ENCODE measurements at regions not wholly inside any gene's neighbourhood (a gene's known extent, or its start where the extent isn't known, plus 50 kb on each side); places are given as distances from the start of the nearest gene placed in this dataset.

DNA sequence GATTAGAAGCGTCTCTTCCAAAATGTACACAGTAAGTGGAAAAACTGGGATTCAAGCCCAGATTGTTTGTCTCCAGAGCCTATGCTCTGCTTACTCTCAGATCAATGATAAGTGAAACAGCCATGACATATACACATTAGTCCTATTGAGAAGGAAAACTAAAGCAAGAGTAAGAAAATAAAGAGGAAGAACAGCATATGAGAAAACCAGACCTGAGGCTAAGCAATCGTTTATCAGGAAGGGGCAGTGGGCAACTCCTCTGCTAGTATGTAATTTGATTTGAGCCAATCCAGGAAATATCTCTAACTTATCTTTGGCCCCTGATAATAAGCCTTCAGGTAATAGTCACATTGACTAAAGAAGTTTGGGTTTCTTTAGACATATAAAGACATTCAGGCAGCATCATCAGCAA, 789.9 kb upstream of the C9orf72 start:
- Histone ChIP-seq H3K36me3 (no peaks in the 10 kb centered on the region), H3K4me1 (no peaks in the 10 kb centered on the region), H3K4me3 (no peak overlapping the region), H3K27ac (no peak overlapping the region), H3K27me3 (no peaks in the 10 kb centered on the region), H3K9me3 (no peaks in the 10 kb centered on the region)
- TF ChIP-seq, protein P1, sequence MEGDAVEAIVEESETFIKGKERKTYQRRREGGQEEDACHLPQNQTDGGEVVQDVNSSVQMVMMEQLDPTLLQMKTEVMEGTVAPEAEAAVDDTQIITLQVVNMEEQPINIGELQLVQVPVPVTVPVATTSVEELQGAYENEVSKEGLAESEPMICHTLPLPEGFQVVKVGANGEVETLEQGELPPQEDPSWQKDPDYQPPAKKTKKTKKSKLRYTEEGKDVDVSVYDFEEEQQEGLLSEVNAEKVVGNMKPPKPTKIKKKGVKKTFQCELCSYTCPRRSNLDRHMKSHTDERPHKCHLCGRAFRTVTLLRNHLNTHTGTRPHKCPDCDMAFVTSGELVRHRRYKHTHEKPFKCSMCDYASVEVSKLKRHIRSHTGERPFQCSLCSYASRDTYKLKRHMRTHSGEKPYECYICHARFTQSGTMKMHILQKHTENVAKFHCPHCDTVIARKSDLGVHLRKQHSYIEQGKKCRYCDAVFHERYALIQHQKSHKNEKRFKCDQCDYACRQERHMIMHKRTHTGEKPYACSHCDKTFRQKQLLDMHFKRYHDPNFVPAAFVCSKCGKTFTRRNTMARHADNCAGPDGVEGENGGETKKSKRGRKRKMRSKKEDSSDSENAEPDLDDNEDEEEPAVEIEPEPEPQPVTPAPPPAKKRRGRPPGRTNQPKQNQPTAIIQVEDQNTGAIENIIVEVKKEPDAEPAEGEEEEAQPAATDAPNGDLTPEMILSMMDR (IDR thresholded peaks at IDR 0.05), result no peak
- ATAC-seq, result no peak
- intact Hi-C loops (cut with DNase I), result no loop called here
- WGBS, 2 donors, result 25 to 40% methylated on average over 2 of the region's 2 CpGs
- DNase-seq, result no peak

DNA sequence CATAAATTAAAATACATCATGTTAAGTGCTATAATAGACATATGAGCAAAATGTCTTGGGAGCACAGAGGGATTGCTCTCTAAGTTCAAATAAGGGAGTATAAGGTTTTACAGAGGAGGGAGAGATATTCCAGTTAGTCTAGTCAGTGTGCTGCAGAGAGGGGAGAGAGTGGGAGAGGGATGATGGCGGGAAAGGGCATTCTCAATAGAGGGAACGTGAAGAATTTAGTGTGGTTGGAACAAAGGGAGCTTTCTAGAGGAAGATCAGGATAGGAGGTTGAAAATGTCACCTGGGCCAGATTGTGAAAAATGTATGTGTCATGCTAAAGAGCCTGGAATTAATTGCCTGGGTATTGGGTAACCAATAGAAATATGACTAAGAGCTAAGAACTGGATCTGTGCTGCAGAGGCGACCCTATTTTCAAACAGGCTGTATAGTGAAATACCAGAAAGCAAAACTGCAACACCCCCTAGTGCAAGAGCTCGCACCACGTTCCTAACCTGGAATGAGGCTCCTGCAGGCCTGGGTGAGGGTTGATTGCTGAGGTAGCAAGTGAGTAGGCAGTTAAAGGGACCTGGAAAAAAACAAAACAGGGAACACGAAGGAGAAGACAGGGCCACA, 791.8 kb upstream of the C9orf72 start:
- intact Hi-C loops (cut with DNase I), result no loop called here
- DNase-seq, result no peak
- H3K4me1 ChIP-seq, result no peaks in the 10 kb centered on the region
- H3K4me3 ChIP-seq, result no peak overlapping the region
- ATAC-seq, result no peak
- TF ChIP-seq, protein P1 (IDR thresholded peaks at IDR 0.05), result no peak
- H3K9me3 ChIP-seq, result peaks cover 0 to 3% (median 0%) of the 10 kb centered on the region in 11 donors
- 33 to 45% methylated on average over 6 of the region's 6 CpGs for WGBS, 2 donors
- H3K36me3 ChIP-seq, result no peaks in the 10 kb centered on the region
- H3K27ac ChIP-seq, result no peak overlapping the region
- H3K27me3 ChIP-seq, result no peaks in the 10 kb centered on the region

DNA sequence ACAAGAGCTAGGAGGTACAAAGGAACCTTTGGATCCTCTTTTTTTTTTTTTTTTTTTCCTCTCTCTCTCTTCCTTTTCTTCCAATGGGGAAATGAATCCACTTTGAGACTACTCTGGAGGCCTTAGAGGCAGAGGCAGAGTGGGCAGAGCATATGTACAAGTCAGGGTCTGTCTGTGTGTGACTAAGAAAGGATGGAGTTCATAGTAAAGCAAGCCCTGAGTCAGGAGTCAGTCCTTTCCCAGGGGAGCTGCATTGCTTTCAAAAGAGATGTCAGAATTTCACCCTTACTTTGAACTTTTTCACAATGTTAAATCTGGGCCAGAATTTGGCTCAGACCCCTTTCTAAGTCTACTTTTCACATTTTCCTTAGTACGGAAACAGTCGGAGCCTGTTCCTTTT, 792.4 kb upstream of the C9orf72 start:
- ATAC-seq (no peak), DNase-seq (no peak)
- TF ChIP-seq, protein P1 (IDR thresholded peaks at IDR 0.05), result no peak
- Histone ChIP-seq H3K27me3 (no peaks in the 10 kb centered on the region), H3K4me3 (no peak overlapping the region), H3K36me3 (no peaks in the 10 kb centered on the region), H3K4me1 (no peaks in the 10 kb centered on the region), H3K9me3 (peaks cover 0 to 3% (median 0%) of the 10 kb centered on the region in 11 donors), H3K27ac (no peak overlapping the region)
- 91% methylated on average over 2 of the region's 2 CpGs for WGBS, 2 donors
- intact Hi-C loops (cut with DNase I), result no loop called here

DNA sequence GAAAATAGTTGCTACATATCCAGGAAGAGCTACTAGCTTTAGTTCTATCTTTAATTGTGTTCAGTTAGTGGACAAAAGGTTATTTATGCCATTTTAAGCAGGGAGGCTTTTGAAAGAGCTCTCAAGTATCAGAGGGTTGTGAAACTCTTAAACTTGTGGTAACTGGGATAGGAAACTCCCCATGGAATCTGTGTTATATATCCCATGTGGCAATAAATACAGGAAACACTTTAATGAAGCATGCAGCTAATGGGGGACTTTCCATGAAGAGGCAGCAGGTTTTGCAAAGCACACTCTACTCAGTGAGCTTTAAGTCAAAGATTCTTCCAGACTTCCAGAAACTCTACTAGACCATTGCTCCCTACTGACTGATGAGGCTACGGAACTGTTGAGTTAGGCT, 805.0 kb upstream of the C9orf72 start:
- TF ChIP-seq, protein P1 (IDR thresholded peaks at IDR 0.05), result no peak
- Histone ChIP-seq H3K9me3 (peaks cover 0 to 8% (median 0%) of the 10 kb centered on the region in 11 donors), H3K4me3 (no peak overlapping the region), H3K36me3 (no peaks in the 10 kb centered on the region), H3K27ac (no peak overlapping the region), H3K4me1 (no peaks in the 10 kb centered on the region), H3K27me3 (no peaks in the 10 kb centered on the region)
- WGBS, 2 donors, result 94% methylated on average over 1 of the region's 1 CpG
- DNase-seq (no peak), ATAC-seq (no peak)
- intact Hi-C loops (cut with DNase I), result loop anchor here in 1 of 10 donors (2.0 kb wide), 1 partner anchor 21 kb away; no protein-coding TSS in a partner anchor
